Left hindlimb (tissue), 1 donor: ENCODE measurements at regions not wholly inside any gene's neighbourhood (a gene's known extent, or its start where the extent isn't known, plus 50 kb on each side); places are given as distances from the start of the nearest gene placed in this dataset.

Experiments
- DNase-seq: peaks from one replicate; pipeline ENCODE4 v3.0.0-alpha.2; 2018

DNA sequence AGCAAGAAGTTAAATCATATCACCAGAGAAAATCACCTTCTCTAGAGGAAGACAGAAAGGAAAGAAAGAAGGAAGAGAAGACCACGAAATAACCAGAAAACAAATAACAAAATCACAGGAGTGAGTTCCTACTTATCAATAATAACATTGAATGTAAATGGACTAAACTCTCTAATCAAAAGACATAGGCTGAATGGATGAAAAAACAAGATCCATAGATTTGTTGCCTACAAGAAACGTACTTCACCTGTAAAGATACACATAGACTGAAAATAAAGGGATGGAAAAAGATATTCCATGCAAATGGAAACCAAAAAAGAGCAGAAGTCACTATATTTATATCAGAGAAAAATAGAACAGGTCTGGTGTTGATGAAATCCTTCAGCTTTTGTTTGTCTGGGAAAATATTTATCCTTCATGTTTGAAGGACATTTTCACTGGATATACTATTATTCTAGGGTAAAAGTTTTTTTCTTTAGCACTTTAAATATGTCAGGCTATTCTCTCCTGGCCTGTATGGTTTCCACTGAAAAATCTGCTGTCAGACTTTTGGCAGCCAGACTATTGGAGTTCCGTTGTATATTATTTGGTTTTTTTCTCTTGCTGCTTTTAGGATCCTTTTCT lies 202.5 kb upstream of the DUSP10 start:
- no peak for DNase-seq

DNA sequence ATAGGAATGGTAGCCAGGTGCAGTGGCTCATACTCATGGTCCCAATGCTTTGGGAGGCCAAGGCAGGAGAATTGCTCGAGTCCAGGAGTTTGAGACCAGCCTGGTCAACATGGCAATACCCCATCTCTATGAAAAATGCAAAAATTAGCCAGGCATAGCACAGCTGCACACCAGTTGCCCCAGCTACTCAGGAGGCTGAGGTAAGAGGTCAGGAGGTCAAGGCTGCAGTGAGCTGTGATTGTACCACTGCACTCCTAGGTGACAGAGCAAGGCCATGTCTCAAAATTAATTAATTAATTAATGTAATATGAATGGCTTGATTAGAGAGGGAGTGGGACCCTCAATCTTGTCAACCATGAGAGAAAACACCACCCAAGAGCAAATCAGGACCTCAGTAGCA lies 198.7 kb upstream of the DUSP10 start:
- DNase-seq = no peak

DNA sequence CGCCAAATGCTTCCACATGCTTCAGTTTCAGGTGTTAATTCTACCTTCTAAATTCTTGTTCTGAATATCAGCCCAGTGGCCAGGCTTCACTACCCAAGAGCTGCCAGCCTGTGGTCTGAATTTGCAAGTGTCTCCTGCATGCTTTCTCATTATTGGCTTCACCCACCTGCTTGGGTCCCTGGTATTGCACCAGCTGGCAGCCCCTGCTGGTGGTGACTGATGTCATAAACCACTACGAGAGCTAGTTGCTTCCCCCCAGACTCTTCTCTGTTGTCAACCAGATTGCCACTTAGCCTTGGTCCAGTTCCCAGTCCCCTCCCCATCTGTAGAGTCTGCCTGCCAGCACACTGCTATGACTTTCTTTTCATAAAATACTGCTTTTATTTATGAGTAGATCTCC lies 197.7 kb upstream of the DUSP10 start:
- no peak for DNase-seq

- no peak for DNase-seq
Observed at GRCh38 chr1:221937155-221937953, 195.5 kb upstream of the DUSP10 start.

DNA sequence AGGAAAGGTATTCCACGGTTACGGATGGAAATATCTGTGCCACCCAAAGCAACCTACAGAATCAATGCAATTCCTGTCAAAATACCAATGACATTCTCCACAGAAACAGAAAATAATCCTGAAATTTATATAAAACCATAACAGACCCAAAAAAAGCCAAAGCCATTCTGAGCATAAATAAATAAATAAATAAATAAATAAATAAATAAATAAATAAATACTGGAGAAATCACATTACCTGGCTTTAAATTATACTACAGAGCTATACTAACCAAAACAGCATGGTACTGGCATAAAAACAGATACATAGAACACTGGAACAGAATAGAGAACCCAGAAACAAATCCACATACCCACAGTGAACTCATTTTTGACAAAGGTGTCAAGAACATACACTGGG lies 191.9 kb upstream of the DUSP10 start:
- DNase-seq = no peak

- no peak for DNase-seq
Observed at GRCh38 chr1:221926441-221926840, 184.6 kb upstream of the DUSP10 start.

- no peak for DNase-seq
Observed at GRCh38 chr1:221925947-221926346, 184.1 kb upstream of the DUSP10 start.

- DNase-seq = no peak
Observed at GRCh38 chr1:221923929-221924598, 182.2 kb upstream of the DUSP10 start.

DNA sequence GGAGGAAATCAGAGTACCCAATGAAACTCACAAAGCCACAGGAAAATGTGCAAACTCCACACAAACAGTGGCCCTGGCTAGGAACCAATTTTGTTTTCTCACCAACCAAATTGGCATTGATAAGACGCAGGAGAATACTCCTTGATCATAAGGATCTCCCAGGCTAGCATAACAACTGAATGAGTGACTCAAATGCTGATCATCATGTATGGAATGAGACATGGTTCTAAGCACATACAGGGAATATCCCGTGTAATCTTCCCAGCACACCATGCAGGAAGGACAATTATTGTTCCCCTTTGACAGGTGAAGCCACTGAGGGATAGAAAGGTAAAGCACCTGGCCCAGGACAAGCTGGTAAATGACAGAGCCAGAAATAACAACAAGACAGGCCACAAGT lies 180.0 kb upstream of the DUSP10 start:
- DNase-seq = no peak

DNA sequence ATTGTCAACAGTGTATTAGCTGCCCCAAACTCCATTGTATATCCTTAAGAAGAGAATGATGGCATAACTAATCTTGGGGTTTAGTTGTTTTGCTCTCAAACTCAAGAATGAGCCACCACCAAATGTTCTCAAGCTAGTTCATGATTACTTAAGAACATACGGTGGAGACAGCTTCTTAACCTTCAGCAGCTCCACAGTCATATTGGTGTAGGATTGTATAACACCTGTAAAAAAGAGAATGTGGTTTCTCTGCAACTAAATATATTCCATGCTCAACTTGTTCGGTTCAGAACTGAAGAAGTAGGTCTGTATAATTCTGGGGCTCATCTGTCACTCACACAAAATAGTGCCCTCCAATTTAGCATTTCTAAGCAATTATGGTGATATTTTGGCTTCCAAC lies 177.9 kb upstream of the DUSP10 start:
- DNase-seq = no peak

DNA sequence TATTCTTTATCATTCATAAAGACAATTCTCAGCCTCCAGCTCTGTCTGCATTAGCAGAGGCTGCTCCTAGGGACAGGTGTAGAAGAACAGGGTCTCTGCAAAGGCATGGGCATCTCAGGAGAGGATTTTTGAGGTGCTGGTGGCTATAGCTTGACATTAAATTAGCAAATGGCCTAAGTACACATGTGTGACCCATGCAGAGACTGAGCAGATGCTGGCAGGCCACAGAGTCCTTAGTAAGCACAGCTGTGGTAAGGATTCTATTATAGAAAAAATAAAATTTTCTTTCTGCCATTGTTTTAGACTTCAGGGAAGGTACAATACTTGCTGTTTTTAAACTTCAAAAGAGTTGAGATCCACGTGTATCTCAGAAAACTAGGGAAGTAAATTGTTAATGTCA lies 177.5 kb upstream of the DUSP10 start:
- DNase-seq = no peak

- DNase-seq = no peak
Observed at GRCh38 chr1:221916176-221916575, 174.3 kb upstream of the DUSP10 start.

DNA sequence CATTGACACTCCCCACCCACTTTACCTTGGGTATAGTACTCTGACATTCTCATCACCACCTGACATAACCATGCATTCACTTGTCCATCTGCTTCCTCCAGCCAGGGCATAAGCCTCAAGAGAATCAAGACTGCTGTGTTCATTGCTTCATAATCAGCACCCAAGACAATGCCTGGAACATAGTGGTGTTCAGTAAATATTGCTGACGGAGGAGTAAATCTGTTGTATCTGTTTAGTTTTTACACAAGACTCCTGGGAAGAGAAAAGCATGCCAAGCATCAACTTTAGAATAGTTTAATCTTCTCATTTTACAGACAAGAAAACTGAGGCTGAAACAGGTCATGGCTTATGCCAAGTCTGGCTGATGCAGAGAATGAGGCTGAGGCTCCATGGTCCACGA lies 173.9 kb upstream of the DUSP10 start:
- no peak for DNase-seq

DNA sequence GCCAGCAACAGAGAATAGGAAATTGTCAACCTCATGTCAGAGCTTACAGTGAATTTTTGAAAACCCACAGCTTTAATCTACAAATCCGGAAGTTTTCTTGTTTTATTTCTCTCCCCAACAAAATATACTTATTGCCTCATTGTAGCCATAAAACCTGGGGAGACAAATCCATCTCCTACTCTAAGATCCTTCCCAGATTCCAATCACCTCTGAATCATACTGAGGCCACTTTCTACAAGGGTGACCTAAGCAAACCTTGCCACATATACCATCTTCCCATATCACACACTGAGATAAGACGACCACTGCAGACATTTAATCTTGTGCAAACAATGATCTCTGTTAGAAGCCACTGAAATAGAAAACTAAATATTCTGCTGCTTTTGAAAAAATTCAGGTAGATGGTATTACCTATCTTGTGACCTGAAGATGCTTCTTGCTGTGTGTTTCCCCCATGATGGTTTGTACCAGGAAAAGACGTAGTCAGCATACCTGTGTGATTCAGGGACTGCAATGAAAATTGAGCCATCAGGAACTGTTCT lies 171.5 kb upstream of the DUSP10 start:
- no peak for DNase-seq

- no peak for DNase-seq
Observed at GRCh38 chr1:221912230-221912629, 170.3 kb upstream of the DUSP10 start.

GRCh38 chr1:221911714-221912113 lies 169.8 kb upstream of the DUSP10 start:
- no peak for DNase-seq

- no peak for DNase-seq
Observed at GRCh38 chr1:221910222-221910621, 168.3 kb upstream of the DUSP10 start.

DNA sequence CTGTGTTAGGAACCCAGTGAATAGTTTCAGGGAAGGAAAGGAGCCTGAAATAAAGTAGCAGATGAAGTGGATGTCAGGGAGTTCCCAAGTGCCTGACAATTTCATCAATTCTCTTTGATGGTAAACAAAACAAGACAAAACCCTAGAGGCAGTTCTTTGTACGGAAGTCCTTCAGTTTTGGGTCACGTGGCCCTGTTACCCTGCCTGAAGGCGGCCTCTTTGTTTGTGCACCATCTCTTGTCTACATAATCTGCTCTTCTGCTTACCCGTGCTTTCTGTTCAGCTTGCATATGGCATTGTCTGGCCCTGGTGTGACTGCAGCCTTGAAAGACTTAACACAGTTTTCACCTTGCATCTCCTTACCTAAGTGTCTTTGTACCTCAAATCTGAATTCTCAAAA lies 166.7 kb upstream of the DUSP10 start:
- no peak for DNase-seq

DNA sequence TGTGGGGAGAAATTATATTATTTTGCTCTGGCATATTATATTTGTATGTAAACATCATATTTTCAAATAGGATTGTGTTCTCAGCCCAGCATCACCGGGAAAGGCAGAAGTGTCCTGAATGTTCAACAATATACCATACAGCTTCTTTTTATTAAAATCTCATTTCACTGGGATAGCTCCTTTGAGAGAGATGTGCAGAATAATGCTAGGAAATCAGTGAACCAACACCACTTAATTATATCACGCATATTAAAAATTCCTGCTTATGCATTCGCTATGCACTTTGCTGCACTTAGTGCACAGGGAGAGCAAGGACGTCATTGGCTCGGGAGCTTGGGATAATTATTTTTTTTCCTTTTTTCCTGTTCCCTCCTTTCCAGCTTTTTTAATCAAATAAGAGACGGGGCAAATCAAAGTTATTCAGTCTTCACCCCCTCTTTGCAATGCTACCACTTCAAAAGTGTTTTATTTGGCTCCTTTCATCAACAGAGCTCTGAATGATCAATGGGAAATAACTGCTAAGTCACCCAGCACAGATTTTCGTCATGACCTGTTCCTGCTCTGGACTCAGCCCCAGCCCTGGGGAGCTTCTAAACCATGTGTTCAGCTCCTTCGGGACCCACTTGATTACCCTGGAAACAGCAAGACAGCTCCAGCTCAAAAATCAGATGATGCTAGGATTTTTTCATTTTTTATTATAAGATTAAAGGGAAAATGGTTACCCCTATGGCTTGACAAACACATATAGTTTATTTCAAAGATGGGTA lies 165.5 kb upstream of the DUSP10 start:
- no peak for DNase-seq

- no peak for DNase-seq
Observed at GRCh38 chr1:221905802-221906201, 163.9 kb upstream of the DUSP10 start.

DNA sequence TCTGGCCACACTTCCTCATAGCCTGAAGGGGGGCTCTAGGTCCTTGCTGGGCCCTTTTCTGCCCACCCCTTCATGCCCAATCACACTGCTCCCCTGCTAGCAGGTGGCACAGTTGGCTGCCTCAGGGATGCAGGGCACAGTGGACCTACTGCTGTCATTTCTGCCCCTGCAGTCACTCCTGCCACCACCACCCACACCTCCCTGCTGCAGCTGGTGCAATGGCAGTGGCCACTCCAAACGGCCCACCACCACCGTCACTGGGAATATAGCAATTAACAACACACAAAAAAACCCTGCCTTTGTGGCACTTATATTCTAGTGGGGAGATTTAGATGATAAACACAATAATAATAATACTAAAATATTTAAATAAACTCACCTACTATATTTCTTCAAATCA lies 162.4 kb upstream of the DUSP10 start:
- DNase-seq = no peak

GRCh38 chr1:221903594-221903993 lies 161.7 kb upstream of the DUSP10 start:
- no peak for DNase-seq

GRCh38 chr1:221902961-221903360 lies 161.1 kb upstream of the DUSP10 start:
- no peak for DNase-seq
